ENCODE measurements at regions not wholly inside any gene's neighbourhood (a gene's known extent, or its start where the extent isn't known, plus 50 kb on each side); places are given as distances from the start of the nearest gene placed in this dataset.
"Not testable (repeated sequence)": the region's sequence is repeated elsewhere in the genome, so short reads cannot be mapped to it uniquely, and the experiment has no call there.

GRCh38 chr7:46283852-46284251, 362.8 kb upstream of the IGFBP3 start:
- CTCF ChIA-PET, result no interaction called here

GRCh38 chr7:46282155-46282554, 361.1 kb upstream of the IGFBP3 start:
- no peaks in the 10 kb centered on the region for H3K27me3 Mint-ChIP-seq
- Histone ChIP-seq H3K4me3 (ENCODE audit: control insufficient read depth in 1 of 2, extremely low read depth in 1 of 2, low read length in 1 of 2) (no peak overlapping the region), H3K9me3 (no peaks in the 10 kb centered on the region), H3K27ac (ENCODE audit: low read length) (no peak overlapping the region), H3K4me1 (ENCODE audit: control insufficient read depth in 1 of 2, extremely low read depth in 1 of 2, insufficient read depth in 2 of 2, low read length in 2 of 2) (no peaks in the 10 kb centered on the region), H3K27me3 (replicated peaks in 1 of 2; ENCODE audit: control insufficient read depth in 2 of 2, extremely low read depth in 1 of 2, insufficient read depth in 2 of 2, low read length in 1 of 2) (no peaks in the 10 kb centered on the region), H3K36me3 (ENCODE audit: control insufficient read depth in 2 of 2, extremely low read depth in 1 of 2, insufficient read depth in 1 of 2, low read length in 1 of 2) (no peaks in the 10 kb centered on the region)
- WGBS (ENCODE audit: insufficient coverage), result no CpG with 5 or more reads among the region's 1 CpG
- CTCF ChIA-PET, result no interaction called here
- H3K9me3 Mint-ChIP-seq, result peaks cover 0 to 16% (median 5%) of the 10 kb centered on the region in 3 donors
- H3K27ac Mint-ChIP-seq, result no peak overlapping the region
- no peaks in the 10 kb centered on the region for H3K36me3 Mint-ChIP-seq
- H3K4me1 Mint-ChIP-seq, result no peaks in the 10 kb centered on the region
- no peak for DNase-seq
- POLR2A ChIA-PET, result no interaction called here
- H3K4me3 Mint-ChIP-seq, result no peak overlapping the region
- ATAC-seq (replicated peaks in 1 of 4), result no peak

More at GRCh38 chr7:46283852-46284251, 362.8 kb upstream of the IGFBP3 start:
- H3K9me3 Mint-ChIP-seq, result peaks cover 0 to 13% (median 0%) of the 10 kb centered on the region in 3 donors
- H3K9me3 ChIP-seq, result no peaks in the 10 kb centered on the region
- no peak overlapping the region for H3K4me3 Mint-ChIP-seq
- WGBS (ENCODE audit: insufficient coverage), result 71% methylated on average over 5 of the region's 7 CpGs
- no peak overlapping the region for H3K27ac ChIP-seq (ENCODE audit: low read length)
- POLR2A ChIA-PET, result interaction anchor here in 1 of 2 donors (0.6 kb wide), 1 partner anchor 45 kb away, joined by 3 read pairs; no protein-coding TSS in a partner anchor
- H3K36me3 Mint-ChIP-seq, result no peaks in the 10 kb centered on the region
- H3K27me3 Mint-ChIP-seq, result no peaks in the 10 kb centered on the region
- no peaks in the 10 kb centered on the region for H3K4me1 ChIP-seq (ENCODE audit: control insufficient read depth in 1 of 2, extremely low read depth in 1 of 2, insufficient read depth in 2 of 2, low read length in 2 of 2)
- H3K36me3 ChIP-seq (ENCODE audit: control insufficient read depth in 2 of 2, extremely low read depth in 1 of 2, insufficient read depth in 1 of 2, low read length in 1 of 2), result no peaks in the 10 kb centered on the region
- no peak overlapping the region for H3K4me3 ChIP-seq (ENCODE audit: control insufficient read depth in 1 of 2, extremely low read depth in 1 of 2, low read length in 1 of 2)
- no peaks in the 10 kb centered on the region for H3K27me3 ChIP-seq (replicated peaks in 1 of 2; ENCODE audit: control insufficient read depth in 2 of 2, extremely low read depth in 1 of 2, insufficient read depth in 2 of 2, low read length in 1 of 2)
- no peak for DNase-seq
- no peaks in the 10 kb centered on the region for H3K4me1 Mint-ChIP-seq
- H3K27ac Mint-ChIP-seq, result no peak overlapping the region
- no peak for ATAC-seq (replicated peaks in 1 of 4)

- H3K4me1 ChIP-seq (ENCODE audit: control insufficient read depth in 1 of 2, extremely low read depth in 1 of 2, insufficient read depth in 2 of 2, low read length in 2 of 2), result no peaks in the 10 kb centered on the region
- no peaks in the 10 kb centered on the region for H3K4me1 Mint-ChIP-seq
- no peaks in the 10 kb centered on the region for H3K36me3 ChIP-seq (ENCODE audit: control insufficient read depth in 2 of 2, extremely low read depth in 1 of 2, insufficient read depth in 1 of 2, low read length in 1 of 2)
- no peaks in the 10 kb centered on the region for H3K9me3 ChIP-seq
- ATAC-seq (replicated peaks in 1 of 4), result no peak
- ChIA-PET CTCF (interaction anchor here in 1 of 2 donors (0.5 kb wide), 1 partner anchor 27 kb away, joined by 3 read pairs; no protein-coding TSS in a partner anchor), POLR2A (interaction anchor here in 1 of 2 donors (0.7 kb wide), 1 partner anchor 80 kb away, joined by 10 read pairs; no protein-coding TSS in a partner anchor)
- no peak overlapping the region for H3K4me3 ChIP-seq (ENCODE audit: control insufficient read depth in 1 of 2, extremely low read depth in 1 of 2, low read length in 1 of 2)
- no peak overlapping the region for H3K27ac Mint-ChIP-seq
- no peak overlapping the region for H3K4me3 Mint-ChIP-seq
- DNase-seq, result no peak
- H3K27me3 ChIP-seq (replicated peaks in 1 of 2; ENCODE audit: control insufficient read depth in 2 of 2, extremely low read depth in 1 of 2, insufficient read depth in 2 of 2, low read length in 1 of 2), result no peaks in the 10 kb centered on the region
- peaks cover 0 to 16% (median 5%) of the 10 kb centered on the region in 3 donors for H3K9me3 Mint-ChIP-seq
- no peak overlapping the region for H3K27ac ChIP-seq (ENCODE audit: low read length)
- no peaks in the 10 kb centered on the region for H3K27me3 Mint-ChIP-seq
- no CpG with 5 or more reads among the region's 2 CpGs for WGBS (ENCODE audit: insufficient coverage)
- H3K36me3 Mint-ChIP-seq, result no peaks in the 10 kb centered on the region
These were observed 360.0 kb upstream of the IGFBP3 start for GRCh38 chr7:46281071-46281470.

- POLR2A ChIA-PET, result no interaction called here
- WGBS (ENCODE audit: insufficient coverage), result 20% methylated on average over 1 of the region's 2 CpGs
- DNase-seq (no peak), ATAC-seq (replicated peaks in 1 of 4) (no peak)
- peaks cover 0 to 10% (median 5%) of the 10 kb centered on the region in 3 donors for H3K9me3 Mint-ChIP-seq
- H3K4me1 Mint-ChIP-seq, result no peaks in the 10 kb centered on the region
- no peak overlapping the region for H3K27ac Mint-ChIP-seq
- Histone ChIP-seq H3K9me3 (no peaks in the 10 kb centered on the region), H3K4me3 (ENCODE audit: control insufficient read depth in 1 of 2, extremely low read depth in 1 of 2, low read length in 1 of 2) (no peak overlapping the region), H3K4me1 (ENCODE audit: control insufficient read depth in 1 of 2, extremely low read depth in 1 of 2, insufficient read depth in 2 of 2, low read length in 2 of 2) (no peaks in the 10 kb centered on the region), H3K27me3 (replicated peaks in 1 of 2; ENCODE audit: control insufficient read depth in 2 of 2, extremely low read depth in 1 of 2, insufficient read depth in 2 of 2, low read length in 1 of 2) (no peaks in the 10 kb centered on the region), H3K27ac (ENCODE audit: low read length) (no peak overlapping the region), H3K36me3 (ENCODE audit: control insufficient read depth in 2 of 2, extremely low read depth in 1 of 2, insufficient read depth in 1 of 2, low read length in 1 of 2) (no peaks in the 10 kb centered on the region)
- no peaks in the 10 kb centered on the region for H3K27me3 Mint-ChIP-seq
- no peak overlapping the region for H3K4me3 Mint-ChIP-seq
- CTCF ChIA-PET, result no interaction called here
- no peaks in the 10 kb centered on the region for H3K36me3 Mint-ChIP-seq
These were observed 358.2 kb upstream of the IGFBP3 start for GRCh38 chr7:46279290-46279689.

GRCh38 chr7:46264646-46265045, 343.6 kb upstream of the IGFBP3 start:
- Mint-ChIP-seq H3K4me3 (no peak overlapping the region), H3K9me3 (peaks cover 8 to 23% (median 22%) of the 10 kb centered on the region in 3 donors), H3K36me3 (no peaks in the 10 kb centered on the region), H3K4me1 (no peaks in the 10 kb centered on the region), H3K27me3 (no peaks in the 10 kb centered on the region), H3K27ac (no peak overlapping the region)
- ChIA-PET POLR2A (no interaction called here), CTCF (no interaction called here)
- H3K4me1 ChIP-seq (ENCODE audit: control insufficient read depth in 1 of 2, extremely low read depth in 1 of 2, insufficient read depth in 2 of 2, low read length in 2 of 2), result no peaks in the 10 kb centered on the region
- DNase-seq (no peak), ATAC-seq (replicated peaks in 1 of 4) (no peak)
- H3K36me3 ChIP-seq (ENCODE audit: control insufficient read depth in 2 of 2, extremely low read depth in 1 of 2, insufficient read depth in 1 of 2, low read length in 1 of 2), result no peaks in the 10 kb centered on the region
- H3K9me3 ChIP-seq, result no peaks in the 10 kb centered on the region
- H3K4me3 ChIP-seq (ENCODE audit: control insufficient read depth in 1 of 2, extremely low read depth in 1 of 2, low read length in 1 of 2), result no peak overlapping the region
- 80% methylated on average over 1 of the region's 2 CpGs for WGBS (ENCODE audit: insufficient coverage)
- no peaks in the 10 kb centered on the region for H3K27me3 ChIP-seq (replicated peaks in 1 of 2; ENCODE audit: control insufficient read depth in 2 of 2, extremely low read depth in 1 of 2, insufficient read depth in 2 of 2, low read length in 1 of 2)
- H3K27ac ChIP-seq (ENCODE audit: low read length), result no peak overlapping the region

- H3K27ac ChIP-seq (ENCODE audit: low read length); H3K4me3 Mint-ChIP-seq; DNase-seq; H3K4me3 ChIP-seq (ENCODE audit: control insufficient read depth in 1 of 2, extremely low read depth in 1 of 2, low read length in 1 of 2); H3K27me3 Mint-ChIP-seq; H3K4me1 ChIP-seq (ENCODE audit: control insufficient read depth in 1 of 2, extremely low read depth in 1 of 2, insufficient read depth in 2 of 2, low read length in 2 of 2); CTCF ChIA-PET; POLR2A ChIA-PET; ATAC-seq (replicated peaks in 1 of 4); H3K27ac Mint-ChIP-seq; H3K9me3 ChIP-seq; H3K4me1 Mint-ChIP-seq; H3K36me3 Mint-ChIP-seq; H3K27me3 ChIP-seq (replicated peaks in 1 of 2; ENCODE audit: control insufficient read depth in 2 of 2, extremely low read depth in 1 of 2, insufficient read depth in 2 of 2, low read length in 1 of 2); H3K36me3 ChIP-seq (ENCODE audit: control insufficient read depth in 2 of 2, extremely low read depth in 1 of 2, insufficient read depth in 1 of 2, low read length in 1 of 2): not testable (repeated sequence)
- WGBS (ENCODE audit: insufficient coverage), result no CpG with 5 or more reads among the region's 9 CpGs
- peaks cover 13 to 30% (median 28%) of the 10 kb centered on the region in 3 donors for H3K9me3 Mint-ChIP-seq
These were observed 340.6 kb upstream of the IGFBP3 start for GRCh38 chr7:46261638-46262037.

- Histone ChIP-seq H3K27me3 (replicated peaks in 1 of 2; ENCODE audit: control insufficient read depth in 2 of 2, extremely low read depth in 1 of 2, insufficient read depth in 2 of 2, low read length in 1 of 2) (no peaks in the 10 kb centered on the region), H3K4me1 (ENCODE audit: control insufficient read depth in 1 of 2, extremely low read depth in 1 of 2, insufficient read depth in 2 of 2, low read length in 2 of 2) (no peaks in the 10 kb centered on the region), H3K9me3 (no peaks in the 10 kb centered on the region), H3K4me3 (ENCODE audit: control insufficient read depth in 1 of 2, extremely low read depth in 1 of 2, low read length in 1 of 2) (no peak overlapping the region), H3K36me3 (ENCODE audit: control insufficient read depth in 2 of 2, extremely low read depth in 1 of 2, insufficient read depth in 1 of 2, low read length in 1 of 2) (no peaks in the 10 kb centered on the region), H3K27ac (ENCODE audit: low read length) (no peak overlapping the region)
- no peaks in the 10 kb centered on the region for H3K27me3 Mint-ChIP-seq
- peaks cover 13 to 26% (median 24%) of the 10 kb centered on the region in 3 donors for H3K9me3 Mint-ChIP-seq
- H3K36me3 Mint-ChIP-seq, result no peaks in the 10 kb centered on the region
- POLR2A ChIA-PET, result no interaction called here
- H3K27ac Mint-ChIP-seq, result no peak overlapping the region
- CTCF ChIA-PET, result no interaction called here
- DNase-seq (no peak), ATAC-seq (replicated peaks in 1 of 4) (no peak)
- no peaks in the 10 kb centered on the region for H3K4me1 Mint-ChIP-seq
- H3K4me3 Mint-ChIP-seq, result no peak overlapping the region
- no CpG with 5 or more reads among the region's 1 CpG for WGBS (ENCODE audit: insufficient coverage)
These were observed 338.9 kb upstream of the IGFBP3 start for GRCh38 chr7:46259947-46260346.

Data from T-cell (primary cell).